ENCODE measurements at regions not wholly inside any gene's neighbourhood (a gene's known extent, or its start where the extent isn't known, plus 50 kb on each side); places are given as distances from the start of the nearest gene placed in this dataset.

DNA sequence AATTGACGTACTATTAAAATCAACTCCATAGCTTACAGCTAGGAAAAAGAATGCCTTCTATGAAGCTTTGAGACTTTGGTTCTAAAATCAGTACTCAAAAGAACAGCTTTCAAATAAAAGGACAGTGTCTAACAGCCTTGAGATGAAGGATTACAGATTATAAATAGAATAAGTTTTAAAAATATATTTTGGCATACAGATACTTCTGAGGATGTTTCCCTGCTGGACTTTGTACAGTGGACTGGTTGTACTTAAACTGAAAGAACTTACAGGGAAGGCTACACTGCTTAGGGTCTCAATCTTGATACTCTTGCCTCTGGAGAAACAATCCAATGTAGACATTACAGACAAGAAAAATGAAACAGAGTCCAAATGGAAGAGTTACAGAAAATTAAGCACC lies 452.7 kb downstream of the CETN3 start:
- DNase-seq (ENCODE audit: low read depth, low spot score), result no peak
- ATAC-seq, result no peak
- TF ChIP-seq TCF7L2 (IDR thresholded peaks at IDR 0.05; ENCODE audit: low read depth, low read length) (no peak), POLR2AphosphoS5 (IDR thresholded peaks at IDR 0.05; ENCODE audit: low read depth, low read length) (no peak), SIN3A (IDR thresholded peaks at IDR 0.05; ENCODE audit: borderline replicate concordance, insufficient read depth, low read depth, low read length) (no peak)
- TF ChIP-seq, protein P1, sequence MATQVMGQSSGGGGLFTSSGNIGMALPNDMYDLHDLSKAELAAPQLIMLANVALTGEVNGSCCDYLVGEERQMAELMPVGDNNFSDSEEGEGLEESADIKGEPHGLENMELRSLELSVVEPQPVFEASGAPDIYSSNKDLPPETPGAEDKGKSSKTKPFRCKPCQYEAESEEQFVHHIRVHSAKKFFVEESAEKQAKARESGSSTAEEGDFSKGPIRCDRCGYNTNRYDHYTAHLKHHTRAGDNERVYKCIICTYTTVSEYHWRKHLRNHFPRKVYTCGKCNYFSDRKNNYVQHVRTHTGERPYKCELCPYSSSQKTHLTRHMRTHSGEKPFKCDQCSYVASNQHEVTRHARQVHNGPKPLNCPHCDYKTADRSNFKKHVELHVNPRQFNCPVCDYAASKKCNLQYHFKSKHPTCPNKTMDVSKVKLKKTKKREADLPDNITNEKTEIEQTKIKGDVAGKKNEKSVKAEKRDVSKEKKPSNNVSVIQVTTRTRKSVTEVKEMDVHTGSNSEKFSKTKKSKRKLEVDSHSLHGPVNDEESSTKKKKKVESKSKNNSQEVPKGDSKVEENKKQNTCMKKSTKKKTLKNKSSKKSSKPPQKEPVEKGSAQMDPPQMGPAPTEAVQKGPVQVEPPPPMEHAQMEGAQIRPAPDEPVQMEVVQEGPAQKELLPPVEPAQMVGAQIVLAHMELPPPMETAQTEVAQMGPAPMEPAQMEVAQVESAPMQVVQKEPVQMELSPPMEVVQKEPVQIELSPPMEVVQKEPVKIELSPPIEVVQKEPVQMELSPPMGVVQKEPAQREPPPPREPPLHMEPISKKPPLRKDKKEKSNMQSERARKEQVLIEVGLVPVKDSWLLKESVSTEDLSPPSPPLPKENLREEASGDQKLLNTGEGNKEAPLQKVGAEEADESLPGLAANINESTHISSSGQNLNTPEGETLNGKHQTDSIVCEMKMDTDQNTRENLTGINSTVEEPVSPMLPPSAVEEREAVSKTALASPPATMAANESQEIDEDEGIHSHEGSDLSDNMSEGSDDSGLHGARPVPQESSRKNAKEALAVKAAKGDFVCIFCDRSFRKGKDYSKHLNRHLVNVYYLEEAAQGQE (IDR thresholded peaks at IDR 0.05; ENCODE audit: insufficient read depth in 1 of 2, low read depth in 2 of 2, low read length in 1 of 2), result no peak
- TF ChIP-seq, protein P2, sequence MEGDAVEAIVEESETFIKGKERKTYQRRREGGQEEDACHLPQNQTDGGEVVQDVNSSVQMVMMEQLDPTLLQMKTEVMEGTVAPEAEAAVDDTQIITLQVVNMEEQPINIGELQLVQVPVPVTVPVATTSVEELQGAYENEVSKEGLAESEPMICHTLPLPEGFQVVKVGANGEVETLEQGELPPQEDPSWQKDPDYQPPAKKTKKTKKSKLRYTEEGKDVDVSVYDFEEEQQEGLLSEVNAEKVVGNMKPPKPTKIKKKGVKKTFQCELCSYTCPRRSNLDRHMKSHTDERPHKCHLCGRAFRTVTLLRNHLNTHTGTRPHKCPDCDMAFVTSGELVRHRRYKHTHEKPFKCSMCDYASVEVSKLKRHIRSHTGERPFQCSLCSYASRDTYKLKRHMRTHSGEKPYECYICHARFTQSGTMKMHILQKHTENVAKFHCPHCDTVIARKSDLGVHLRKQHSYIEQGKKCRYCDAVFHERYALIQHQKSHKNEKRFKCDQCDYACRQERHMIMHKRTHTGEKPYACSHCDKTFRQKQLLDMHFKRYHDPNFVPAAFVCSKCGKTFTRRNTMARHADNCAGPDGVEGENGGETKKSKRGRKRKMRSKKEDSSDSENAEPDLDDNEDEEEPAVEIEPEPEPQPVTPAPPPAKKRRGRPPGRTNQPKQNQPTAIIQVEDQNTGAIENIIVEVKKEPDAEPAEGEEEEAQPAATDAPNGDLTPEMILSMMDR (IDR thresholded peaks at IDR 0.05), result no peak
- Histone ChIP-seq H3K27me3 (ENCODE audit: control insufficient read depth, insufficient read depth, low read length) (no peaks in the 10 kb centered on the region), H3K9me3 (ENCODE audit: control insufficient read depth, insufficient read depth, low read depth, low read length) (no peaks in the 10 kb centered on the region), H3K4me3 (ENCODE audit: low read depth in 2 of 2, low read length in 2 of 2) (no peak overlapping the region), H3K27ac (ENCODE audit: low read length) (no peak overlapping the region), H3K36me3 (ENCODE audit: control insufficient read depth, insufficient read depth, low read length) (no peaks in the 10 kb centered on the region), H3K4me1 (ENCODE audit: control insufficient read depth, insufficient read depth, low read length) (no peaks in the 10 kb centered on the region)
- CTCF ChIA-PET, result no interaction called here
- in situ Hi-C loops (cut with HindIII; ENCODE audit: low pct_unique_long_range_greater_than_20kb, low sequenced_read_pairs) (no loop called here), intact Hi-C loops (cut with micrococcal nuclease; ENCODE audit: unreplicated experiment) (no loop called here)
- BruUV-seq (replicated peaks), result no TSS peak
- POLR2A ChIA-PET, result no interaction called here

DNA sequence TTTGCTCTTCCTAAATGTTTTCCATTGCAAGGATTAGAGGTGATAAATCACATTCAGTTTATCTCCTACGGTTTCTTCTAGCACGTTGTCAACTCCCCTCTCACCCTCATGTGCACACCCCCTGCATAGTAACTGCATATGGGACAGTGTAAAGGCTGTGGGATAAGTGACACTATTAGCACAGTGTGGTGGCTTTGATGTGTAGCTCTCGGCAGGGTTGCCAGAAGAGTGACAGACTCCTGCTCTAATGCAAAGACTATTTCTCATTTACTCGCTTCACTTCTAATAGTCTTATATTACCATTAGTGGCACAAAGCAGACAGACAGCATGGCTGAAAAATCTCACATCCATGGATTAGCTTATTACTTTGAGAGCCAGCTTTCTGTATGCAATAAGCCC lies 454.6 kb downstream of the CETN3 start:
- no TSS peak for BruUV-seq (replicated peaks)
- Histone ChIP-seq H3K27me3 (ENCODE audit: control insufficient read depth, insufficient read depth, low read length) (no peaks in the 10 kb centered on the region), H3K27ac (ENCODE audit: low read length) (no peak overlapping the region), H3K4me1 (ENCODE audit: control insufficient read depth, insufficient read depth, low read length) (no peaks in the 10 kb centered on the region), H3K4me3 (ENCODE audit: low read depth in 2 of 2, low read length in 2 of 2) (no peak overlapping the region), H3K9me3 (ENCODE audit: control insufficient read depth, insufficient read depth, low read depth, low read length) (no peaks in the 10 kb centered on the region), H3K36me3 (ENCODE audit: control insufficient read depth, insufficient read depth, low read length) (no peaks in the 10 kb centered on the region)
- TF ChIP-seq, protein P1 (IDR thresholded peaks at IDR 0.05; ENCODE audit: insufficient read depth in 1 of 2, low read depth in 2 of 2, low read length in 1 of 2), result no peak
- no peak for TF ChIP-seq SIN3A (IDR thresholded peaks at IDR 0.05; ENCODE audit: borderline replicate concordance, insufficient read depth, low read depth, low read length)
- TF ChIP-seq, protein P2 (IDR thresholded peaks at IDR 0.05), result no peak
- no peak for TF ChIP-seq TCF7L2 (IDR thresholded peaks at IDR 0.05; ENCODE audit: low read depth, low read length)
- TF ChIP-seq POLR2AphosphoS5 (IDR thresholded peaks at IDR 0.05; ENCODE audit: low read depth, low read length), result no peak
- ChIA-PET CTCF (no interaction called here), POLR2A (no interaction called here)
- in situ Hi-C loops (cut with HindIII; ENCODE audit: low pct_unique_long_range_greater_than_20kb, low sequenced_read_pairs) (no loop called here), intact Hi-C loops (cut with micrococcal nuclease; ENCODE audit: unreplicated experiment) (no loop called here)
- no peak for DNase-seq (ENCODE audit: low read depth, low spot score)
- ATAC-seq, result no peak
